ENCODE measurements at regions not wholly inside any gene's neighbourhood (a gene's known extent, or its start where the extent isn't known, plus 50 kb on each side); places are given as distances from the start of the nearest gene placed in this dataset.

- Histone ChIP-seq H3K79me2 (ENCODE audit: insufficient read depth, low read length) (no peaks in the 10 kb centered on the region), H3T11ph (ENCODE audit: low read length) (no peak overlapping the region), H2BK5ac (ENCODE audit: insufficient read length, low read length) (no peak overlapping the region), H4K20me1 (ENCODE audit: control insufficient read depth, insufficient read depth, insufficient read length) (no peaks in the 10 kb centered on the region), H2BK120ac (ENCODE audit: low read depth, low read length, poor library complexity, severe bottlenecking) (no peak overlapping the region), H2BK20ac (ENCODE audit: low read depth, low read length, poor library complexity, severe bottlenecking) (no peak overlapping the region), H3K14ac (ENCODE audit: insufficient read depth, low read length) (no peak overlapping the region), H3K4me1 (ENCODE audit: insufficient read depth, low read length) (no peaks in the 10 kb centered on the region), H3K27ac (ENCODE audit: insufficient read length, low read depth, low read length) (no peak overlapping the region), H2AK5ac (ENCODE audit: insufficient read length, low read length) (no peak overlapping the region), H4K8ac (replicated peaks; ENCODE audit: insufficient read length, low read depth, low read length) (no peak overlapping the region), H3K23ac (ENCODE audit: insufficient read length, low read depth, low read length) (no peak overlapping the region), H2AFZ (ENCODE audit: low read length) (no peak overlapping the region), H3K23me2 (ENCODE audit: insufficient read length, low read depth, low read length, poor library complexity, severe bottlenecking) (no peaks in the 10 kb centered on the region), H4K5ac (ENCODE audit: insufficient read length, low read depth, low read length) (no peak overlapping the region), H3K27me3 (ENCODE audit: insufficient read depth, low read length) (no peaks in the 10 kb centered on the region), H3K4ac (ENCODE audit: low read depth, low read length) (no peak overlapping the region), H3K79me1 (ENCODE audit: insufficient read depth, low read depth, low read length, poor library complexity, severe bottlenecking) (no peaks in the 10 kb centered on the region), H3K4me2 (ENCODE audit: insufficient read depth, insufficient read length, low read length) (no peak overlapping the region), H4K91ac (ENCODE audit: insufficient read length, low read depth, low read length) (no peak overlapping the region), H3K18ac (ENCODE audit: insufficient read length, low read depth, low read length) (no peak overlapping the region), H3K56ac (ENCODE audit: insufficient read length, low read depth, low read length) (no peak overlapping the region), H3K9me3 (ENCODE audit: control insufficient read depth, low read depth, low read length) (peaks cover 10% of the 10 kb centered on the region), H2BK12ac (ENCODE audit: insufficient read length, low read depth, low read length) (no peak overlapping the region), H3K9ac (ENCODE audit: extremely low read depth, insufficient read length, low read length) (no peak overlapping the region), H2BK15ac (ENCODE audit: low read depth, low read length) (no peak overlapping the region)
- H3K36me3 Mint-ChIP-seq (ENCODE audit: insufficient read depth in 1 of 3, low read depth in 3 of 3): peaks cover 1 to 11% (median 2%) of the 10 kb centered on the region in 3 experiments; a peak in 3 of 7 replicates
- no peak for DNase-seq
- no peak overlapping the region for H3K4me3 Mint-ChIP-seq
- H3K27ac Mint-ChIP-seq: no peak overlapping the region
- H3K27me3 Mint-ChIP-seq (ENCODE audit: low read depth): no peaks in the 10 kb centered on the region; the same call in 1 of the 2 replicates
- no peak for TF ChIP-seq CTCF (conservative IDR thresholded peaks at IDR 0.05)
- H3K4me1 Mint-ChIP-seq: 0 out of 4 replicates have a peak, but pooled peaks cover 0 to 2% of the 10 kb centered on the region in 2 experiments
- H3K9me3 Mint-ChIP-seq: peaks cover 10 to 12% of the 10 kb centered on the region in 2 experiments; a peak in 4 of 5 replicates
Measured at GRCh38 chr5:16005225-16005624, 174.4 kb downstream of the MARCHF11 start.

All from H9 (cell line).